Right lobe of liver (tissue), 6 donors: ENCODE measurements at regions not wholly inside any gene's neighbourhood (a gene's known extent, or its start where the extent isn't known, plus 50 kb on each side); places are given as distances from the start of the nearest gene placed in this dataset.
"Not testable (repeated sequence)": the region's sequence is repeated elsewhere in the genome, so short reads cannot be mapped to it uniquely, and the experiment has no call there.

Experiments
- ATAC-seq, 4 donors: fragments of 200-7000 bp; cut with Tn5 transposase; one replicate each; pipeline ENCODE4 v1.9.1; 2020; ENCODE audit warnings: mild to moderate bottlenecking in 4 of 4, moderate library complexity in 4 of 4
- DNase-seq, 3 donors: peaks; one replicate each; pipeline ENCODE4 v3.0.0-alpha.2; 2020
- H3K27ac ChIP-seq, 3 donors: fragments of 200-600 bp; one replicate each; pipeline ENCODE4 v1.8.0; 2022
- H3K27me3 ChIP-seq, 2 donors: fragments of 200-600 bp; one replicate each; pipeline ENCODE4 v1.8.0; 2022
- H3K36me3 ChIP-seq, 4 donors: fragments of 200-600 bp; sonication (generic) in 1 of 4; one replicate each; pipeline versions ENCODE4 v1.5.1 to v1.8.0; 2017 to 2022; ENCODE audit warnings: control low read depth in 1 of 4
- H3K4me1 ChIP-seq, 4 donors: fragments of 200-600 bp; sonication (generic) in 1 of 4; one replicate each; pipeline versions ENCODE4 v1.5.1 to v1.8.0; 2017 to 2022; ENCODE audit warnings: control low read depth in 1 of 4
- H3K4me3 ChIP-seq, 3 donors: fragments of 200-600 bp; one replicate each; pipeline ENCODE4 v1.8.0; 2022
- H3K9me3 ChIP-seq, 4 donors: fragments of 200-600 bp; sonication (generic) in 1 of 4; one replicate each; pipeline versions ENCODE4 v1.5.1 to v1.8.0; 2017 to 2022; ENCODE audit warnings: control low read depth in 1 of 4
- POLR2A ChIP-seq: fragments of 450-650 bp; IDR thresholded peaks from one replicate; pipeline ENCODE4 v1.6.1; 2017; ENCODE audit warnings: antibody characterized with exemption, mild to moderate bottlenecking
- WGBS: methylation state at CpG from one replicate; pipeline ENCODE4 v1.1.6; 2018; ENCODE audit warnings: low coverage, low lambda C conversion rate; ENCODE audit not compliant: insufficient coverage; ENCODE audit errors: missing lambda C conversion rate; 5-methylcytosine and 5-hydroxymethylcytosine counted together
- intact Hi-C, 2 donors: fragments of 100-400 bp; cut with DNase I; formaldehyde crosslinking; loops; one replicate each; pipeline versions ENCODE4 v1.11.2 to v1.14.1; 2022
- TF ChIP-seq, protein P1 (sequence below), 4 donors: fragments of 200-600 bp in 3 of 4; fragments of 450-650 bp in 1 of 4; IDR thresholded peaks; one replicate each; pipeline versions ENCODE4 v1.5.1 to v1.8.0; 2016 to 2022; ENCODE audit warnings: antibody characterized with exemption in 4 of 4, mild to moderate bottlenecking in 2 of 4
- donor health status: DM: no; HTN: yes; CAD: no.
- donor health status: DM: no; HTN: no; CAD: no.
- donor health status: DM: no; HTN: no; CAD: no.
- donor health status: DM: no; HTN: yes; CAD: no.
- donor health status: DM: no; HTN: yes; CAD: no.

DNA sequence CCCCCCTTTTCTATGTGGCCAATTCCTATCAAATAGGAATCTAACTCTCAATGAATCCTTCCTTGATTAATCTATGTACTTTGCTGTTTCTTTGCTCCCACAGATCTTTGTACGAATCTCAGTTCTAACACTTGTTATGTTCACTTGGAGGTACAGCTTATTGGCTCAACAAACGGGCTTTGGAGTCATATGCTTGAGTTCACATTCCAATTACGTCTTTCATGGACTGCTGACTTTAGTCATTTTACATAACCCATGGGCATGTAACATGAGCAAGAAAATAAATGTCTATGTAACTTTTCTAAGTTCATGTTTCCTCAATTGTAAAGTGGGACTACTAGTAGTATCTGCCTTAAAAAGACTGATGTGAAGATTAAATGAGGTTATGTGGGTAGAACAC lies 123.2 kb upstream of the TBC1D5 start:
- Histone ChIP-seq H3K27ac (no peak overlapping the region), H3K4me3 (no peak overlapping the region), H3K36me3 (no peaks in the 10 kb centered on the region), H3K9me3 (no peaks in the 10 kb centered on the region), H3K4me1 (no peaks in the 10 kb centered on the region), H3K27me3 (no peaks in the 10 kb centered on the region)
- intact Hi-C loops, result no loop called here
- no peak for ATAC-seq
- 45% methylated on average over 3 of the region's 3 CpGs for WGBS
- TF ChIP-seq, protein P1, sequence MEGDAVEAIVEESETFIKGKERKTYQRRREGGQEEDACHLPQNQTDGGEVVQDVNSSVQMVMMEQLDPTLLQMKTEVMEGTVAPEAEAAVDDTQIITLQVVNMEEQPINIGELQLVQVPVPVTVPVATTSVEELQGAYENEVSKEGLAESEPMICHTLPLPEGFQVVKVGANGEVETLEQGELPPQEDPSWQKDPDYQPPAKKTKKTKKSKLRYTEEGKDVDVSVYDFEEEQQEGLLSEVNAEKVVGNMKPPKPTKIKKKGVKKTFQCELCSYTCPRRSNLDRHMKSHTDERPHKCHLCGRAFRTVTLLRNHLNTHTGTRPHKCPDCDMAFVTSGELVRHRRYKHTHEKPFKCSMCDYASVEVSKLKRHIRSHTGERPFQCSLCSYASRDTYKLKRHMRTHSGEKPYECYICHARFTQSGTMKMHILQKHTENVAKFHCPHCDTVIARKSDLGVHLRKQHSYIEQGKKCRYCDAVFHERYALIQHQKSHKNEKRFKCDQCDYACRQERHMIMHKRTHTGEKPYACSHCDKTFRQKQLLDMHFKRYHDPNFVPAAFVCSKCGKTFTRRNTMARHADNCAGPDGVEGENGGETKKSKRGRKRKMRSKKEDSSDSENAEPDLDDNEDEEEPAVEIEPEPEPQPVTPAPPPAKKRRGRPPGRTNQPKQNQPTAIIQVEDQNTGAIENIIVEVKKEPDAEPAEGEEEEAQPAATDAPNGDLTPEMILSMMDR (IDR thresholded peaks at IDR 0.05), result no peak
- no peak for TF ChIP-seq POLR2A
- DNase-seq, result no peak

DNA sequence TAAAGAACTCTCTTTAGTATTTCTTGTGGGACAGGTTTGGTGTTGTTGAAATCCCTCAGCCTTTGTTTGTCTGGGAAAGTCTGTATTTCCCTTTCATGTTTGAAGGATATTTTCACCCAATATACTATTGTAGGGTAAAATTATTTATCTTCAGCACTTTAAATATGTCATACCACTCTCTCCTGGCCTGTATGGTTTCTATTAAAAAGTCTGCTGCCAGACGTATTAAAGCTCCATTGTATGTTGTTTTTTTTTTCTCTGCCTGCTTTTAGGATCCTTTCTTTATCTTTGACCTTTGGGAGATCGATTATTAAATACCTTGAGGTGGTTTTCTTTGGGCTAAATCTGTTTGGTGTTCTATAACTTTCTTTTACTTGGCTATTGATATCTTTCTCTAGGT lies 119.0 kb upstream of the TBC1D5 start:
- H3K4me3 ChIP-seq, result no peak overlapping the region
- H3K36me3 ChIP-seq, result no peaks in the 10 kb centered on the region
- TF ChIP-seq, protein P1 (IDR thresholded peaks at IDR 0.05), result no peak
- no peak for TF ChIP-seq POLR2A
- no peak overlapping the region for H3K27ac ChIP-seq
- intact Hi-C loops, result no loop called here
- no peak for ATAC-seq
- H3K9me3 ChIP-seq, result no peaks in the 10 kb centered on the region
- no peaks in the 10 kb centered on the region for H3K4me1 ChIP-seq
- 46% methylated on average over 2 of the region's 2 CpGs for WGBS
- H3K27me3 ChIP-seq, result no peaks in the 10 kb centered on the region
- no peak for DNase-seq

GRCh38 chr3:17860840-17861471 lies 118.5 kb upstream of the TBC1D5 start:
- WGBS, result 33% methylated on average over 1 of the region's 35 CpGs
- H3K4me3 ChIP-seq, H3K4me1 ChIP-seq, H3K27me3 ChIP-seq, H3K27ac ChIP-seq, intact Hi-C loops, H3K36me3 ChIP-seq, DNase-seq, H3K9me3 ChIP-seq, ATAC-seq: not testable (repeated sequence)

DNA sequence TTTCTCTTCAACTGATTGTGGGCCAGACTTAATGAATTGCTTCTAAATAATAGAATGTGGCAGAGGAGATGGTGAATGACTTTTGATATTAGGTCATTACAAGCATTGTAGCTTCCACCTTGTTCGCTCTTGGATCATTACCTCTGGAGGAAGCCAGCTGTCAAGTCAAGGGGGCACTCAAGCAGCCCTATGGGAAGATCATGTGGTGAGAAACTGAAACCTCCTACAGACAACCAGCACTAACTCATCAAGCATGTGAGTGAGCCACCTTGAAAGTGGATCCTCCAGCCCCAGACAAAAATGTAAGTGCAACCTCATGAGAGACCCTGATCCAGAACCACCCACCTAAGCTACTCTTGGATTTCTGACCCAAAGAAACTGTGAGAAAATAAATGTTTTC lies 109.8 kb upstream of the TBC1D5 start:
- ATAC-seq, result no peak
- TF ChIP-seq, protein P1 (IDR thresholded peaks at IDR 0.05), result no peak
- no peak for TF ChIP-seq POLR2A
- H3K27ac ChIP-seq, result no peak overlapping the region
- no peaks in the 10 kb centered on the region for H3K4me1 ChIP-seq
- no peaks in the 10 kb centered on the region for H3K27me3 ChIP-seq
- H3K36me3 ChIP-seq, result no peaks in the 10 kb centered on the region
- H3K4me3 ChIP-seq, result no peak overlapping the region
- intact Hi-C loops, result no loop called here
- no peaks in the 10 kb centered on the region for H3K9me3 ChIP-seq
- no peak for DNase-seq
- 80% methylated on average over 1 of the region's 1 CpG for WGBS

DNA sequence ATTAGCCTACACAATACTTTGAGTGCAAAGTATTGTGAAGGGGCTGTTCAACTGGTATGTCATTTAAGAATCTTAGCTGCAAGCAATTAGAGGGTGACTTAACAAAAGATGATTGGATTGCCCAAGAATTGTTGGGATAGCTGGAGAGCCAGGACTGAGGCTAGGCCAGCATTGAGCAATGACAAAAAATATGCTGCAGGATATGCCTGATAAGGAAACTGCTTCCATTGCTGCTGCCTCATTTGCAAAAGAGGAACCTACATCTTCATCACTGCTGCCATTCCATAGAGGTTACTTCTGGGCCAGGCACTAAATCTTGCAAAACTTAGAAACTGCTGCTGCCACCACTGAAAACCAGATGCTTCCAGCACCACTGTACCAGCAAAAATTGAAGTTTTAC lies 108.0 kb upstream of the TBC1D5 start:
- H3K27me3 ChIP-seq, result no peaks in the 10 kb centered on the region
- no peak for ATAC-seq

More for the DNA sequence above, 108.0 kb upstream of the TBC1D5 start:
- Histone ChIP-seq H3K27ac (no peak overlapping the region), H3K36me3 (no peaks in the 10 kb centered on the region), H3K9me3 (no peaks in the 10 kb centered on the region), H3K4me3 (no peak overlapping the region), H3K4me1 (no peaks in the 10 kb centered on the region)
- intact Hi-C loops, result no loop called here
- no peak for DNase-seq
- TF ChIP-seq, protein P1 (IDR thresholded peaks at IDR 0.05), result no peak
- no peak for TF ChIP-seq POLR2A
